HAP-1 (cell line): ENCODE measurements at regions not wholly inside any gene's neighbourhood (a gene's known extent, or its start where the extent isn't known, plus 50 kb on each side); places are given as distances from the start of the nearest gene placed in this dataset.
"Not testable (repeated sequence)": the region's sequence is repeated elsewhere in the genome, so short reads cannot be mapped to it uniquely, and the experiment has no call there.

Source experiments
- DNase-seq, 2 experiments: peaks; one replicate each; pipeline ENCODE4 v3.0.0-alpha.2; 2016 to 2020; ENCODE audit warnings: low spot score in 2 of 2
- H3K27me3 ChIP-seq: fragments of 250-450 bp; sonication (Bioruptor Pico); 2 replicates; pipeline ENCODE4 v1.5.1; 2020; ENCODE audit warnings: low read depth, mild to moderate bottlenecking, moderate library complexity
- H3K36me3 ChIP-seq: fragments of 250-450 bp; sonication (Bioruptor Pico); replicated peaks from 2 replicates; pipeline ENCODE4 v1.5.1; 2020; ENCODE audit warnings: mild to moderate bottlenecking
- H3K4me1 ChIP-seq: fragments of 250-450 bp; sonication (Bioruptor Pico); 2 replicates; pipeline ENCODE4 v1.5.1; 2020; ENCODE audit warnings: mild to moderate bottlenecking
- H3K4me3 ChIP-seq: fragments of 250-450 bp; sonication (Bioruptor Pico); 2 replicates; pipeline ENCODE4 v1.5.1; 2020; ENCODE audit warnings: mild to moderate bottlenecking, moderate library complexity
- H3K9me3 ChIP-seq: fragments of 250-450 bp; sonication (Bioruptor Pico); 2 replicates; pipeline ENCODE4 v1.5.1; 2020; ENCODE audit warnings: mild to moderate bottlenecking, moderate library complexity
- in situ Hi-C: fragments of 300-500 bp; cut with MboI; formaldehyde crosslinking; loops from 3 replicates; pipeline ENCODE4 v1.14.3; 2020; ENCODE audit warnings: low sequenced_read_pairs, inconsistent platforms, mixed read lengths

DNA sequence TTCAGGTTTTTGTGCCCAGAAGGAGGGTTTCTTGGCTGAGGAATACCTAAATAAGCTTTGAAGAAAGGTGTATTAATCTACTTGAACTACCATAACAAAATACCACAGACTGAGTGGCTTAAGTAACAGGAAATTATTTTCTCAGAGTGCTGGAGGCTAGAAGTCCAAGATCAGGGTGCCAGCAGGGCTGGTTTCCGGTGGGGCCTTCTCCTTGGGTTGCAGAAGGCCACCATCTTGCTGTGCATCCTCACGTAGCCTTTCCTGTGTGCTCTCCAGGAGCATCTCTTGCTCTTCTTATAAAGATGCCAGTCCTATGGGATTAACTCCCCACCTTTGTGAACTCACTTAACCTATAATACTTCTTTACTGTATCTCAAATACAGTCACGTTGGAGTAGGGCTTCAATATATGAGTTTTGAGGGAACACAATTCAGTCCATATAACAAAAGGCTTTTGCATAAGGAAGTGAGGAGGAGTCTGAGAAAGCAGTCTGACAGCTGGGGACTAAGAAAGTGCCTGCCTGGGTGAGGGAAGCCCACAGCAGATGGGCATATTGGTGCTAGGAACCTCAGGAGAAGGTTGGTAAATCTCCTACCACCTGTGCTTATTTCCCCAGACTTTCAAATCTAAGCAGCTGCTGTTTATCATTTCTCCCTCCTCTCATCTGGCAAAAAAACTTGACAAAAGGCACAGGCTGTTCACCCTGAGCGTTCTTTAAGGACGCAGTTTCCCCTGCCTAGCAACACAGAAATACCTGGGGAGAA, 89.6 kb upstream of the CBLB start:
- DNase-seq = no peak
- Histone ChIP-seq H3K9me3 (no peaks in the 10 kb centered on the region), H3K36me3 (no peaks in the 10 kb centered on the region), H3K4me1 (peaks cover 17% of the 10 kb centered on the region), H3K27me3 (no peaks in the 10 kb centered on the region), H3K4me3 (no peak overlapping the region)
- in situ Hi-C loops = no loop called here

DNA sequence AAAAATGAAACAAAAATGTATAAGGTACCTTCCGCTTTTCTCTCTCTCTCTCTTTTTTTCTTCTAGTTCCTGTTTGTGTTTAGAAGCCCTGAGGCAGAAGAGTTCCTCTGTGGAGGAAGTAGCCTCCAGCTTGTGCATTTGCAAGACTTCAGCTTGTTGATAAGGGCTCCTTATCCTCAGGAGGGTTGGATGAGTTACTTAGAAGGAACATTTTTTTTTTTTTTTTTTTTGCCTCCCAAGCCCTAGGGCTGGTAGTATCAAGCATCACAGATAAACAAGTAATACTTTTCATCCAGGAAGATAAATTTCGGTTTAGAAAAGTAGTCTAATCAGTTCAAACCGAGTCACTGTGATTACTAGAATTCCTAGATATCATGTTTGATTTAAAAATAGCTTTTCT, 91.0 kb upstream of the CBLB start:
- Histone ChIP-seq H3K4me3 (no peak overlapping the region), H3K27me3 (no peaks in the 10 kb centered on the region), H3K4me1 (peaks cover 17% of the 10 kb centered on the region), H3K36me3 (no peaks in the 10 kb centered on the region), H3K9me3 (no peaks in the 10 kb centered on the region)
- in situ Hi-C loops = no loop called here
- no peak for DNase-seq

DNA sequence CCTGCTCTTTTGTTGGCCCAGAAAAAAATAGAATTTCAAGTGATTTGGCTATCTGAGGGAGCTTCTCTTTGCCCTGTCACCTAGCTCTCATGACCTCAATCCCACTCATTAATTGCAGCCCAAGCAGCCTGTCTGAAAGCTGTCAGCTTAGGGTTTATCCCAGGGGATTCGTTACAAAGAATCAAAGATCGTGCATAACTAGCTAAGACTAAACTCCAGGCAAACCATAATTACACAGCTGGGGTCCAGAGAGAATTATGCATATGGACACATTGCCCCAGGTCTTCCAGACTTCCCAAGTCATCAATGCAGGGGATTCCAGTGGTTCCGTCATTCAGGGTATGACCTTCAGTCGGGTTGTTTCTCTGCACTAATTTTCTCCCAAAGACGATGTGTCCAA, 91.6 kb upstream of the CBLB start:
- Histone ChIP-seq H3K27me3 (no peaks in the 10 kb centered on the region), H3K4me3 (no peak overlapping the region), H3K36me3 (no peaks in the 10 kb centered on the region), H3K9me3 (no peaks in the 10 kb centered on the region), H3K4me1 (peaks cover 17% of the 10 kb centered on the region)
- in situ Hi-C loops = no loop called here
- peak; percentile 55 to 82 for DNase-seq

DNA sequence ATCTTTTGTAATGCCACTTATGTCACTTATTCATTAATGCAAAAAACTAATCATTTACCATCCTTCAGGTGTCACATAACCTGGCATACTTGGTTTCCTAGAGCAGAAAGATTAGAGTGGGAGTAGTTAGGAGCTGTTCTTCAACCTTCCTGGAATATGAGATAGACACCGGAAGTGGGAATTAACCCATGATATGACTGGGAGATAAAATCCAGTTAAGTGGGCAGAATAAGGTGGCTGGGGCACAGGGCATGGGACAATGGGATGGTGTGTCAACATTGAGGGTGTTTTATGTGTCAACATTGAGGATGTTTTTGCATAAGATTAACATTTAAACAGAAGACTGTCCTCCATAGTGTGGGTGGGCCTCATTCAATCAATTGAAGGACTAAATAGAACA, 94.3 kb upstream of the CBLB start:
- in situ Hi-C loops = no loop called here
- H3K9me3 ChIP-seq = no peaks in the 10 kb centered on the region; the same call in 1 of the 2 replicates
- DNase-seq = no peak
- H3K27me3 ChIP-seq = no peaks in the 10 kb centered on the region
- H3K4me1 ChIP-seq = peaks cover 17% of the 10 kb centered on the region
- no peak overlapping the region for H3K4me3 ChIP-seq
- H3K36me3 ChIP-seq = no peaks in the 10 kb centered on the region

DNA sequence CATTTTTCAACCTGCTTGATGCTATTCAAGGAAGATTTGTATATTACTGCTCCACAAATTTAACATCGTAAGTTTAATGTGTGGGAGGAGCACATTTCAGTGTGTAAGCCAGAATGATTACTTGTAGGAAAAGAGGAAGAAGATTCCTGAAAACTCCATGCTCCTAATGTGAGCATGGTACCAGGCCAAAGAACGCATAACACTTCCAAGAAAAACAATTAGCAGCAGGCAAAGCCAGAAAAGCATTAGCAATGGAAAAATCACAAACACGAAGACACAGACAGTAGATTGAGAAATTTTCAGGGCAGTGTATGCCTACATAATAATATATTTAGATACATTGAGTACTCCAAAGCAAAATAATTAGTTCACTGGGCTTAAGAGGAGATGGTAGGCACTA, 96.6 kb upstream of the CBLB start:
- Histone ChIP-seq H3K27me3 (no peaks in the 10 kb centered on the region), H3K4me3 (no peak overlapping the region), H3K36me3 (no peaks in the 10 kb centered on the region), H3K4me1 (peaks cover 22% of the 10 kb centered on the region), H3K9me3 (no peaks in the 10 kb centered on the region; the same call in 1 of the 2 replicates)
- in situ Hi-C loops = no loop called here
- no peak for DNase-seq

DNA sequence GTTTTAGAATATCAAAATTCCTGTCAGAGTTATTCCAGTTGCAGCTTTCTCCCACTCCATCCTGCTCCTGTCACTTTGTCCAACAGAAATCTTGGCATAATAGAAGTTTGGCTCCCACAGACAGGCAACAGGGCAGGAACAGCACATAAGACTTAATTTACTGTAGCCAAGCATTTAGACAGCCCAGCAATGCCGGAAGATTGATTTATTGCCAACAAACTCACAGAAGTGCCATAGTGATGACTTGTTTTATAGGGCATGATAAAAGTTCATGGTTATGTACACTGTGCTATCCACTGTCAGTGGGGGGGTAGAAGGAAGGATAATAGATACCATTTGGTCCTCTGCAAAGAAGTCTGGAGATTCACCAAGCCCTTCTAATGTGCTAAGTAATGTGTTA, 98.3 kb upstream of the CBLB start:
- Histone ChIP-seq H3K4me3 (no peak overlapping the region), H3K9me3 (peaks cover 9% of the 10 kb centered on the region), H3K36me3 (no peaks in the 10 kb centered on the region), H3K4me1 (peaks cover 8% of the 10 kb centered on the region), H3K27me3 (no peaks in the 10 kb centered on the region)
- no peak for DNase-seq
- in situ Hi-C loops = no loop called here

DNA sequence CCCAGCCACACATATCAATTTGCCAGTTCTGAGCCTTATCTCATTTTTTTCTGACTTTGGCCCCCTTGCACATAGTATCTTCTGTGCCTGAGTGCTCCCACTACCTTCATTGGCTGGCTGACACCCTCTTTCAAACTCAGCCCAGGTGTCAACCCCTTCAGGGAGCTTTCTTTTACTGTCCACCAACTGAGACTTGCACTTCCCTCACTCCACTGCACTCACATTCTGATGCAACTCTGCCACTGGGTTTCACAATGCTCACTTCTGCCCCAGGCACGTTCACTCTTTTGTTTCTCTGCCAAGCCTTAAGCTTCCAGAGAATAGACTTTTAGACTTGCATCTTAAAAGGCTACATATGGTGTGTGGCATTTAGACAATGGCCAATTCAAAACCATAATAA, 101.5 kb upstream of the CBLB start:
- Histone ChIP-seq H3K4me1 (peaks cover 5% of the 10 kb centered on the region), H3K27me3 (no peaks in the 10 kb centered on the region), H3K4me3 (no peak overlapping the region), H3K9me3 (peaks cover 12% of the 10 kb centered on the region), H3K36me3 (no peaks in the 10 kb centered on the region)
- in situ Hi-C loops = no loop called here
- DNase-seq = peak; percentile 78 to 92

DNA sequence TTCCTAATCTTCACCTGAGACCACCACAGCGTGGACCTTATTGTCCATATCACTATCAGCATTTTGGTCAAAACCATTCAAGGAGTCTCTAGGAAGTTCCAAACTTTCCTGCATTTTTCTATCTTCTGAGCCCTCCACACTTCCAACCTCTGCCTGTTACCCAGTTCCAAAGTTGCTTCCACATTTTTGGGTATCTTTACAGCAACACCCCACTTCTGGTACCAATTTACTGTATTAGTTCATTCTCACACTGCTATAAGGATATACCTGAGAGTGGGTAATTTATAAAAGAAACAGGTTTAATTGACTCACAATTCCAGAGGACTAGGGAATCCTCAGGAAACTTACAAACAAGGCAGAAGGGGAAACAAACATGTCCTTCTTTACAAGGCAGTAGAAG, 103.3 kb upstream of the CBLB start:
- Histone ChIP-seq H3K9me3 (peaks cover 12% of the 10 kb centered on the region), H3K27me3 (no peaks in the 10 kb centered on the region), H3K36me3 (no peaks in the 10 kb centered on the region), H3K4me1 (peaks cover 5% of the 10 kb centered on the region), H3K4me3 (no peak overlapping the region)
- in situ Hi-C loops = no loop called here
- DNase-seq = no peak

DNA sequence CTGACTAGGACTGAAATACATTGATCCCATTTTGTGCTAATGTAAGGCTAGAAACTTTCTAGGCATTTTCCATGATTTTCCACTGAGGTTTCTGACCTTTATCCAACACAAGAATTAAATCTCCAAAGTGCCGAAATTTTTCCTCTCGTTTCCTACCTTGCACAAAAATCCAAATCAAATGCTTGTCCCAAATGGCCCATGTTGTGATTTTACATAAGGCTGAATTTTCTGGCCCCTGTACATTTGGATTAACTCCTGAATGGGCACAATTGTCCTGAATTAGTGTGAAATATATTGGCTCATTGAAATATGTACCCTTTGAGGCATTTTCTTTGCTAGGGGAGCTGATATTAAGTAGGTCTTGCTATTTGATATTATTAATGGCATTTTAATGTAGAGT, 105.6 kb upstream of the CBLB start:
- Histone ChIP-seq H3K4me1 (peaks cover 5% of the 10 kb centered on the region), H3K36me3 (no peaks in the 10 kb centered on the region), H3K9me3 (peaks cover 12% of the 10 kb centered on the region), H3K27me3 (no peaks in the 10 kb centered on the region), H3K4me3 (no peak overlapping the region)
- no peak for DNase-seq
- in situ Hi-C loops = no loop called here

DNA sequence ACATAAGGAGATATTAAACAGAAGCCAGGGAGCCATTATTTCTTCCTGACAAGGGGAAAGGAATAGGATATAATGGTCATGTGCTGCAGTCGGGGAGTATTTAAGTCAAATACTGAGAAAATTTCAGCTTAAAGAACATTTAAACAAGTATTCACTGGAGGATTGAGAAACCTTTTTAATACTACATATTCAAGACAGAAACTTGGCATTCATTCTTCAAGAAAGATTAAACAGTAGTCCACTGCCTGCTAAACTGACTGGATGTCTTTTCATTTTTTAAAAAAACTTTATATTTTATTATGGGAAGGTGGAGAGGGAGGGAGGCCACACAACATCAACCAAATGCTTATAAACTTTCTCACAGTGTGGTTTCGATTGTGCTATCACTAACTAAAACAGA, 107.4 kb upstream of the CBLB start:
- in situ Hi-C loops = no loop called here
- H3K4me3 ChIP-seq = no peak overlapping the region
- H3K4me1 ChIP-seq = no peaks in the 10 kb centered on the region
- H3K36me3 ChIP-seq = no peaks in the 10 kb centered on the region
- peaks cover 7% of the 10 kb centered on the region for H3K9me3 ChIP-seq
- H3K27me3 ChIP-seq = no peaks in the 10 kb centered on the region
- no peak for DNase-seq

DNA sequence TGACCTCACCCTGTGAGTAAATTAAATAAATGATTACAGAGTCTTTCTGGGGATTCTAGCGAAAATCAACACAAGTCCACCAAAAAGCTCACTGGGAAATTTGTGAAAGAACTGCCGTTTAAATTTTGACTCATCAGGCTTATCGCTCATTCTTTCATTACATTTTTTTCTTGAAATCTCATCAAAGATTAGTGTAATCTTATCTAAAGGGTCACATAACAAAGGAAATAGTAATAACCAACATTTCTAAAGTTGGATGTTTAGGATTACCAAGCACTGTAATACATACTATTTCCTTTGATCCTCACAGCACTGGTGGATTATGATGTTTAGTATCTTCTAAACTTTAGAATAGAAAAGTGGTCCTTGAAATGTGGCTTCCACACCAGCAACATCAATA, 111.1 kb upstream of the CBLB start:
- H3K4me3 ChIP-seq = no peak overlapping the region
- no peaks in the 10 kb centered on the region for H3K4me1 ChIP-seq
- in situ Hi-C loops = no loop called here
- H3K36me3 ChIP-seq = no peaks in the 10 kb centered on the region
- DNase-seq = no peak
- H3K27me3 ChIP-seq = no peaks in the 10 kb centered on the region
- peaks cover 2% of the 10 kb centered on the region; the same call in 1 of the 2 replicates for H3K9me3 ChIP-seq

DNA sequence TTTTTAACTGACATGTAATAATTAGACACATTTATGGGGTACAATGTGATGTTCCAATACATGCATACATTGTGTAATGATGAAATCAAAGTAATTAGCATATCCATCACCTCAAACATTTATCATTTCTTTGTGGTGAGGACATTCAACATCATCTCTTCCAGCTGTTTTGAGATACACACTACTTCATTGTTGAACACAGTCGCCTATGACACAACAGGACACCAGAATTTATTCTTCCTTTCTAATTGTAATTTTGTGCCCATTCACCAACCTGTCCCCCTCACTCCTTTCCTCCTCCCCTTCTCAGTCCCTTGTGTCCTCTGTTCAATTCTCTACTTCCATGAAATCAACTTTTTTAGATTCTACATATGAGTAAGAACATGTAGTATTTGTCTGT, 113.4 kb upstream of the CBLB start:
- Histone ChIP-seq H3K27me3 (no peaks in the 10 kb centered on the region), H3K36me3 (no peaks in the 10 kb centered on the region), H3K4me3 (no peak overlapping the region), H3K9me3 (peaks cover 2% of the 10 kb centered on the region; the same call in 1 of the 2 replicates), H3K4me1 (no peaks in the 10 kb centered on the region)
- in situ Hi-C loops = no loop called here
- DNase-seq = no peak

DNA sequence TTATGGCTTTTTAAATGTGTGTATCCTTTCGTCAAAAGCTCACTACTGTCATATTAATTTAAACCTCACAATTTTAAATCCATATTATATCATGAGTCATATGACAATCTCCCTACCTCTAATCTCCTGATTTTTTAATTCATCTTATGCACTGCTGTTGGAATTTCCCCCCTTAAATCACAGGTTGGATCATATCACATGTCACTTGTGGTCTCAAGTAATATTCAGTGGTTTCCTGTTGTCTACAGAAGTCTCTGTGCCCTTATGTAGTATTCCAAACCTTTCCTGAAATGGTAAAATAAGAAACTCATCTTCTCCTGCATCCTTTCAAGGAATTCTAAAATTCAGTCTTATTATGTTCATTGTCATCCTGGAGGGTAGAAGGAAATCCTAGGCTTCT, 116.0 kb upstream of the CBLB start:
- H3K36me3 ChIP-seq = no peaks in the 10 kb centered on the region
- no peaks in the 10 kb centered on the region for H3K27me3 ChIP-seq
- in situ Hi-C loops = no loop called here
- no peak for DNase-seq
- no peak overlapping the region for H3K4me3 ChIP-seq
- peaks cover 2% of the 10 kb centered on the region; the same call in 1 of the 2 replicates for H3K9me3 ChIP-seq
- no peaks in the 10 kb centered on the region for H3K4me1 ChIP-seq

DNA sequence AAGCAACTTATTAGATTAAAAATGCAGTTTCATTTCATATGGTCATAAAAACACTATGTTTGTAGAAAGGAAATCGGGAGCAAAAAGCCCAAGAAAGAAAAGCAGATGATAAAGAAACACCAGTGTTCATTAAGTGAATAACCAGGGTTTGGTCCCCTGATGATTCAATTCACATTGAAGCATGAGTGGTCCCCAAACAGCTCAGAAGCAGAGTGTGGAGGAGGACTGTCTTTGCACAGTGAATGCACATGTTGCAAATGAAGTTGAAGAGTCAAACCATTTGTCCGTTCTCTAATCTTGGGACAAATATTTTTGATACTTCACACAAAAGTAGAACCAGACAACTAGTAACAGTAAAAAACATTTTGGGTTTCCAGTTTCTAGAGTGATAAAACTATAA, 117.5 kb upstream of the CBLB start:
- H3K9me3 ChIP-seq, H3K27me3 ChIP-seq, H3K4me1 ChIP-seq, DNase-seq, H3K4me3 ChIP-seq, H3K36me3 ChIP-seq, in situ Hi-C loops: not testable (repeated sequence)

DNA sequence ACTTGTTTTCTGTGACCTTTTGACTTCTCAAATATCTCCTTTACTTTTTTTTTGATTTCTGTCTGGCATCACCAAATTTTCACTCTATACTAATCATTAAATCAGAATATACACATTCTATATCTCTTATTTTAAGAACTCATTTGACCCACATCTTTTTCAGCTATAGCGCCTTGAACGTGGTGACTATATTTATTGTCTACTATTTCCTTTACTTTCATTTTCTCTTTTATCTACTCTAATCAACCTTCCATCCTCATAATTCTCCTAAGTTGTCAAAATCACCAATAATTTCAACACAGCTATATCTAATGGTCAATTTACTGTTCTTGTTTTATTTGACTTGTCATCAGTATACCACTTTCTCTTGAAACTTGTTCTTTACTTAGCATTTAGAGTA, 119.0 kb upstream of the CBLB start:
- no peaks in the 10 kb centered on the region for H3K9me3 ChIP-seq
- H3K4me3 ChIP-seq = no peak overlapping the region
- no peaks in the 10 kb centered on the region for H3K36me3 ChIP-seq
- no peaks in the 10 kb centered on the region for H3K27me3 ChIP-seq
- in situ Hi-C loops = no loop called here
- no peaks in the 10 kb centered on the region for H3K4me1 ChIP-seq
- DNase-seq = no peak
